ENCODE measurements at regions not wholly inside any gene's neighbourhood (a gene's known extent, or its start where the extent isn't known, plus 50 kb on each side); places are given as distances from the start of the nearest gene placed in this dataset.

DNA sequence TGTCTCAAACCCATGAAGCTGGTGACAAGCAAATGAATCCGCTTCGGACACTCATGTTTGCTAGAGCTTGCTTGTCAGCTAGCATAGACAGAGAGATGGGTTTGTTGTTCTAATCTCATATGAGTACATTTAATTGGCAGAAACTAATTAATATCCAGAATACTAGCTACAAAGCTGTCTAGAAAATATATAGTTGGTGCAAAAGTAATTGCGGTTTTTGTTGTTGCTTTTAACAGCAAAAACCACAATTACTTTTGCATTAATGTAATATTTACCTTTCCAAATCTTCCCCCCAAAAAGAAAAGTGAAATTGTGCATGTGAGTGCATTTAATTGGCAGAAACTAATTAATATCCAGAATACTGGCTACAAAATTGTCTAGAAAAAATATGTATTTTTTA lies 1115.2 kb downstream of the TDRD15 start:
- no peak for DNase-seq (ENCODE audit: low spot score)
- TF ChIP-seq, protein P1, sequence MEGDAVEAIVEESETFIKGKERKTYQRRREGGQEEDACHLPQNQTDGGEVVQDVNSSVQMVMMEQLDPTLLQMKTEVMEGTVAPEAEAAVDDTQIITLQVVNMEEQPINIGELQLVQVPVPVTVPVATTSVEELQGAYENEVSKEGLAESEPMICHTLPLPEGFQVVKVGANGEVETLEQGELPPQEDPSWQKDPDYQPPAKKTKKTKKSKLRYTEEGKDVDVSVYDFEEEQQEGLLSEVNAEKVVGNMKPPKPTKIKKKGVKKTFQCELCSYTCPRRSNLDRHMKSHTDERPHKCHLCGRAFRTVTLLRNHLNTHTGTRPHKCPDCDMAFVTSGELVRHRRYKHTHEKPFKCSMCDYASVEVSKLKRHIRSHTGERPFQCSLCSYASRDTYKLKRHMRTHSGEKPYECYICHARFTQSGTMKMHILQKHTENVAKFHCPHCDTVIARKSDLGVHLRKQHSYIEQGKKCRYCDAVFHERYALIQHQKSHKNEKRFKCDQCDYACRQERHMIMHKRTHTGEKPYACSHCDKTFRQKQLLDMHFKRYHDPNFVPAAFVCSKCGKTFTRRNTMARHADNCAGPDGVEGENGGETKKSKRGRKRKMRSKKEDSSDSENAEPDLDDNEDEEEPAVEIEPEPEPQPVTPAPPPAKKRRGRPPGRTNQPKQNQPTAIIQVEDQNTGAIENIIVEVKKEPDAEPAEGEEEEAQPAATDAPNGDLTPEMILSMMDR (IDR thresholded peaks at IDR 0.05; ENCODE audit: extremely low read depth, missing control alignments) = no peak

DNA sequence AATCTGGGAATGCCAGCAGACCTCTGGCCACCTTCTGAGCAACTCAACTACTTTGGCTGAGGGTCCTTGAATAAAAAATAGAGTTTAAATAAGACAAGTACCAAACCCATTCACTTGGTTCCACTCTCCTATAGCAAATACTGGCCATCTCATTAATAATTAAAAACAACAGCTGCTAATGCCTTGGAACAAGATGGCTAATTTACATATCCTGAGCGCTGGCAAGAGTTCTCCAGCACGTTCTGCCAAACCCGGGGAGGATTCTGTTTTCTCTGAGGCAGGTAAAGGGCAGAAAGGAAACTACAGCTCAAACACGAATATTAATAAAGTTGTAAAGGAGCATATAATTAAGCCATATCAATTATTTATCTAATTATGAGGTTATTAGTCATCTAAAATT lies 1123.7 kb downstream of the TDRD15 start:
- TF ChIP-seq, protein P1 (IDR thresholded peaks at IDR 0.05; ENCODE audit: extremely low read depth, missing control alignments) = no peak
- DNase-seq (ENCODE audit: low spot score) = no peak

DNA sequence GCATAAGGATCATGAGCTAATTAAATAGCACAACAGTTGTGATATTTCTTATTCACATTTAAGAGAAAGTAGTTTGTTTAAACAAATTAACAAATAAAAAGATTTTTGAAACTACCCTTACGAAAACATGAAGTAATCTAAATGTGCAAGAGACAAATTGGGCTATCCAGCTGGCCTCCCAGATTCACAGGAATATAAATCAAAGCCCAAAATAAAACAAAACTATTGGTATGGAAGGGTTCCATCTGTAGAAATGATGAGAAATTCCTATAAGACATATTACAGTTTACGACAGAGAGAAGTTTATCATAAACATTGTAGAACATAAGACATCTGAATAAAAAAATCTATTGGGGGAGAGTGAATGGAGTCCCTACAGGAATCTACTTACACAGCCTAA lies 1125.1 kb downstream of the TDRD15 start:
- TF ChIP-seq, protein P1 (IDR thresholded peaks at IDR 0.05; ENCODE audit: extremely low read depth, missing control alignments) = no peak
- DNase-seq (ENCODE audit: low spot score) = no peak

DNA sequence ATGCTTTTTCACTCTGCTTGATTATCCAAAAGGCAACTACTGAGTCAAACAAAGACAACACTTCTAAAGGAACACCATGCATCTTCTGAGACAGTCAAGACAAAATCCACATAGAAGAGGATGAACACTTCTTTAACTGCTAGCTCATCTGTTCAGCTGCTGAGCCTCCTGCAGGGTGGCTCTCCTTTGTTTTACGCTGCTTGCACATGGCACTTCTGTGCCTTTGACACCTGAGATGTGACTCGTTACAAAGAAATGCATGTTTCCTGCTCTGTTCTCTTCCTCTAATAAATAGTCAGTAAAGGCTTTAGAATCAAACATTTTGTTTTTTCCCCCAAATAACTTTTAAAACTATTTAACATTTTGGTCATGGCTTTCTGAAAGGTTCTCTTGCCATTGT lies 1129.4 kb downstream of the TDRD15 start:
- no peak for DNase-seq (ENCODE audit: low spot score)
- TF ChIP-seq, protein P1 (IDR thresholded peaks at IDR 0.05; ENCODE audit: extremely low read depth, missing control alignments) = no peak

DNA sequence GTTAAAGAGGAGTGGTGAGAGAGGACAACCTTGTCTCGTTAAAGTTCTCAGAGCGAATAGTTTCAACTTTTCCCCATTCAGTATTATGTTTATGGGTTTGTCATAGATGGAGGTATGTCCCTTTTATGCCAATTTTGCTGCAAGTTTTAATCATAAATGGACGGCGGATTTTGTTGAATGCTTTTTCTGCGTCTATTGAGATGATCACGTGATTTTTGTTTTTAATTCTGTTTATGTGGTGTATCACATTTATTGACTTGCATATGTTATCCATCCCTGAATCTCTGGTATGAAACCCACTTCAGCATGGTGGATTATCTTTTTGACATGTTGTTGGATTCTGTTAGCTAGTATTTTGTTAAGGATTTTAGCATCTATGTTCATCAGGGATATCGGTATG lies 1123.8 kb upstream of the KLHL29 start:
- no peak for DNase-seq (ENCODE audit: low spot score)
- TF ChIP-seq, protein P1 (IDR thresholded peaks at IDR 0.05; ENCODE audit: extremely low read depth, missing control alignments) = no peak

DNA sequence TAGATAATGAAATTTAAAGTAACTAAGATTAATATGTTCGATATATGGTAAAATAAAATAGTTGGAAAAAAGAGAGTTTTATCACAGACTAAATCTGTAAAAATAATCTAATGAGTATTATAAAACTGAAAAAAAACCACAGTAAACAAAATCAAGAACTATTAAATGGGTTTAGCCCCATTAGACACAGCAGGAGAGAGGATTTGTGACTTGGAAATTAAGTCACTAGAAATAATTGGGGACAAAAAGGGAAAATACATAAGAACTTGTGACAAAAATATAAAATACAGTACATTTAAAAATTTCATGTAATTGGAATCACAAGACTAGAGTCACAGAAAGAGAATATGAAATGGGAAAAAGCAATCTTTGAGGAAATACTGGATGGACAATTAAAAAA lies 1114.6 kb upstream of the KLHL29 start:
- DNase-seq (ENCODE audit: low spot score) = no peak
- TF ChIP-seq, protein P1 (IDR thresholded peaks at IDR 0.05; ENCODE audit: extremely low read depth, missing control alignments) = no peak

DNA sequence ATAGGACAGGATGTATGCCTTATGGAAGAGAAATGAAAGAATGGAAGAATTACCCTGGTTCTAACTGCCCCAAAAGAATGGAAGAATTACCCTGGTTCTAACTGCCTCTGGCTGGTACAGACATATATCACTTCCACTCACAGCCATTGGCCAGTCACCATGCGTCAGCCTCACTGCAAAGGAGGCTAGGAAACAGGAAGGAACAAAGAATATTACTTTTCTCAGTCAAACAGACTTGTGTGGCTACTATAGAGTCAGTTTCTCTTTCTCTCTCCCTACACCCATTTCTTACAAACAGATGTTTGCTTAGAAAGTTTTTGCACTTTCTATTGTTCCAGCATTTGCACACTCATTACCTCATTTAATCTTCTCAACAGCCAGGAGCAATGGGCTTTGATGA lies 1111.1 kb upstream of the KLHL29 start:
- DNase-seq (ENCODE audit: low spot score) = no peak
- TF ChIP-seq, protein P1 (IDR thresholded peaks at IDR 0.05; ENCODE audit: extremely low read depth, missing control alignments) = no peak

All from GM20000 (cell line).